Smooth muscle cell (in vitro differentiated cells): ENCODE measurements at regions not wholly inside any gene's neighbourhood (a gene's known extent, or its start where the extent isn't known, plus 50 kb on each side); places are given as distances from the start of the nearest gene placed in this dataset.

Experiments used
- DNase-seq: peaks from one replicate; lab custom pipeline; 2025; ENCODE audit not compliant: unreplicated experiment; lab: John Stamatoyannopoulos, UW
- H2AFZ ChIP-seq: fragments of 200-600 bp; sonication (generic); 2 replicates; pipeline ENCODE4 v1.6.0; 2016; ENCODE audit warnings: antibody characterized with exemption, low read depth, mild to moderate bottlenecking
- H3F3A ChIP-seq: fragments of 200-600 bp; sonication (generic); 2 replicates; pipeline ENCODE4 v1.6.0; 2017; ENCODE audit warnings: antibody characterized with exemption, low read depth
- H3K27ac ChIP-seq: fragments of 200-600 bp; sonication (generic); 2 replicates; pipeline ENCODE4 v1.5.1; 2016; ENCODE audit warnings: low read depth, mild to moderate bottlenecking
- H3K27me3 ChIP-seq: fragments of 200-600 bp; sonication (generic); 2 replicates; pipeline ENCODE4 v1.6.1; 2016; ENCODE audit warnings: low read depth, mild to moderate bottlenecking
- H3K36me3 ChIP-seq: fragments of 200-600 bp; sonication (generic); 2 replicates; pipeline ENCODE4 v1.5.1; 2016; ENCODE audit warnings: low read depth
- H3K4me1 ChIP-seq: fragments of 200-600 bp; sonication (generic); 2 replicates; pipeline ENCODE4 v1.5.1; 2016; ENCODE audit warnings: low read depth
- H3K4me2 ChIP-seq: fragments of 200-600 bp; sonication (generic); 2 replicates; pipeline ENCODE4 v1.6.0; 2016; ENCODE audit warnings: mild to moderate bottlenecking
- H3K4me3 ChIP-seq: fragments of 200-600 bp; sonication (generic); 2 replicates; pipeline ENCODE4 v1.5.1; 2016; ENCODE audit warnings: mild to moderate bottlenecking
- H3K79me2 ChIP-seq: fragments of 200-600 bp; sonication (generic); 2 replicates; pipeline ENCODE4 v1.6.0; 2016; ENCODE audit warnings: low read depth, mild to moderate bottlenecking
- H3K9ac ChIP-seq: fragments of 200-600 bp; sonication (generic); 2 replicates; pipeline ENCODE4 v1.6.0; 2016; ENCODE audit warnings: low read depth
- H3K9me3 ChIP-seq: fragments of 200-600 bp; sonication (generic); replicated peaks from 2 replicates; pipeline ENCODE4 v1.5.1; 2016; ENCODE audit warnings: low read depth
- H4K20me1 ChIP-seq: fragments of 200-600 bp; sonication (generic); 2 replicates; pipeline ENCODE4 v1.6.0; 2016; ENCODE audit warnings: low read depth
- CTCF ChIP-seq: fragments of 200-600 bp; sonication (generic); IDR thresholded peaks from 2 replicates; pipeline ENCODE4 v1.5.1; 2017; ENCODE audit warnings: borderline replicate concordance, mild to moderate bottlenecking, antibody characterized with exemption; ENCODE audit not compliant: insufficient read depth, poor library complexity, severe bottlenecking
- WGBS: methylation state at CpG from one replicate; pipeline ENCODE4 v1.1.7; 2016; ENCODE audit warnings: low lambda C conversion rate; 5-methylcytosine and 5-hydroxymethylcytosine counted together

GRCh38 chr4:17142232-17142711, 243.8 kb upstream of the LDB2 start:
- Histone ChIP-seq H3K36me3 (no peaks in the 10 kb centered on the region), H2AFZ (no peak overlapping the region), H4K20me1 (no peaks in the 10 kb centered on the region), H3K4me3 (no peak overlapping the region), H3K79me2 (no peaks in the 10 kb centered on the region), H3K27me3 (no peaks in the 10 kb centered on the region), H3F3A (peaks cover 7% of the 10 kb centered on the region), H3K4me2 (peak overlapping the region; percentile 70), H3K9ac (no peak overlapping the region), H3K27ac (peak overlapping the region; percentile 74), H3K4me1 (peaks cover 6% of the 10 kb centered on the region), H3K9me3 (peaks cover 16% of the 10 kb centered on the region)
- no peak for DNase-seq
- no peak for TF ChIP-seq CTCF

- H3K27me3 ChIP-seq, result no peaks in the 10 kb centered on the region
- no peak overlapping the region for H3K27ac ChIP-seq
- H2AFZ ChIP-seq, result no peak overlapping the region
- no peak overlapping the region for H3K4me3 ChIP-seq
- no peaks in the 10 kb centered on the region for H3K36me3 ChIP-seq
- H3K79me2 ChIP-seq, result no peaks in the 10 kb centered on the region
- H3K4me1 ChIP-seq, result peaks cover 6% of the 10 kb centered on the region
- TF ChIP-seq CTCF, result no peak
- peaks cover 16% of the 10 kb centered on the region for H3K9me3 ChIP-seq
- H3K9ac ChIP-seq, result no peak overlapping the region
- no peak for DNase-seq
- H4K20me1 ChIP-seq, result no peaks in the 10 kb centered on the region
- H3F3A ChIP-seq, result peaks cover 7% of the 10 kb centered on the region
- H3K4me2 ChIP-seq, result no peak overlapping the region
Measured at GRCh38 chr4:17138847-17139246, 240.4 kb upstream of the LDB2 start.

GRCh38 chr4:17134565-17134964, 236.1 kb upstream of the LDB2 start:
- no peaks in the 10 kb centered on the region for H3K27me3 ChIP-seq
- H3K36me3 ChIP-seq, result no peaks in the 10 kb centered on the region
- H4K20me1 ChIP-seq, result no peaks in the 10 kb centered on the region
- no peak overlapping the region for H3K27ac ChIP-seq
- H3K4me2 ChIP-seq, result no peak overlapping the region
- no peaks in the 10 kb centered on the region for H3K79me2 ChIP-seq
- H3K4me1 ChIP-seq, result no peaks in the 10 kb centered on the region
- H2AFZ ChIP-seq, result no peak overlapping the region
- DNase-seq, result no peak
- no peak overlapping the region for H3K4me3 ChIP-seq
- H3K9ac ChIP-seq, result no peak overlapping the region
- H3F3A ChIP-seq, result no peaks in the 10 kb centered on the region
- TF ChIP-seq CTCF, result no peak
- H3K9me3 ChIP-seq, result peaks cover 7% of the 10 kb centered on the region

GRCh38 chr4:17134100-17134499, 235.7 kb upstream of the LDB2 start:
- no peak overlapping the region for H3K4me3 ChIP-seq
- H3K9me3 ChIP-seq, result peaks cover 2% of the 10 kb centered on the region
- no peaks in the 10 kb centered on the region for H3K79me2 ChIP-seq
- no peak overlapping the region for H3K27ac ChIP-seq
- H3K9ac ChIP-seq, result no peak overlapping the region
- no peaks in the 10 kb centered on the region for H3K27me3 ChIP-seq
- 97% methylated on average over 3 of the region's 3 CpGs for WGBS
- TF ChIP-seq CTCF, result no peak
- H3K36me3 ChIP-seq, result no peaks in the 10 kb centered on the region
- H3K4me2 ChIP-seq, result no peak overlapping the region
- DNase-seq, result no peak
- no peaks in the 10 kb centered on the region for H3F3A ChIP-seq
- H4K20me1 ChIP-seq, result no peaks in the 10 kb centered on the region
- no peak overlapping the region for H2AFZ ChIP-seq
- H3K4me1 ChIP-seq, result no peaks in the 10 kb centered on the region
